ENCODE measurements at regions not wholly inside any gene's neighbourhood (a gene's known extent, or its start where the extent isn't known, plus 50 kb on each side); places are given as distances from the start of the nearest gene placed in this dataset.

DNA sequence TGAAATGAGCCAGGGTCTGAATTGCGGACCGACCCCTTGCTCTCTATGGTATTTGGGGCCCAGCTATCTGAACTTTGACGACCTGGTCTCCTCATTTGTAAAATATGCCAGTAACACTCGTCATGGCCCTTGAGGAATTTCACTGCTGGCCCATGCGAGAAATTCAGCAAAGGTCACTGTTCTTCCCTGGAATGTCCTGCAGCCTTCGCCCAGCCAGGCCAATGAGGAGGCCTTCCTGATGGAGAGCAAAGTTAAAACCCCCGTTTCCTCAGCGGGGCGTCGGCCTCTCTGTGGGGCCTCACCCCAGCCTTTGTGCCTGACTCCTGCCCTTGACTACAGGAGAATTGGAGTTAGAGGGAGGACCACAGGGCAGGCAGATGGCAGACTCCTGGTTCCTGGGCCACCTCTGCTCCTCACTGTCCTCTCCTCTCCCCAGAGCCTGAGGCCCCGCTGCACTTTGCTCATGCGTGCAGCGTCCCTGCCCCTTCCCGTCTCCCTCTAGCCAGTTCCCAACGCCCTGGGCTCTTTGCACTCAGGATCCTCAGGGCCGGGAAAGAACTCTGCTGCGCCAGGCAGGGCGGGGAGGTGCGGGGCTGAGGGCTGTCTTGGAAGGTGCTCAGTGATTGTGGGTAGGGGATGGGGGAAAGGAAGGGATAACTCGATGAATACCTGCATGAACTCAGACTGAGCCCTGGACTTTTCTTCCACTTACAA, 257.0 kb upstream of the RAB6C start:
- DNase-seq (ENCODE audit: low read depth in 2 of 2) = no peak

DNA sequence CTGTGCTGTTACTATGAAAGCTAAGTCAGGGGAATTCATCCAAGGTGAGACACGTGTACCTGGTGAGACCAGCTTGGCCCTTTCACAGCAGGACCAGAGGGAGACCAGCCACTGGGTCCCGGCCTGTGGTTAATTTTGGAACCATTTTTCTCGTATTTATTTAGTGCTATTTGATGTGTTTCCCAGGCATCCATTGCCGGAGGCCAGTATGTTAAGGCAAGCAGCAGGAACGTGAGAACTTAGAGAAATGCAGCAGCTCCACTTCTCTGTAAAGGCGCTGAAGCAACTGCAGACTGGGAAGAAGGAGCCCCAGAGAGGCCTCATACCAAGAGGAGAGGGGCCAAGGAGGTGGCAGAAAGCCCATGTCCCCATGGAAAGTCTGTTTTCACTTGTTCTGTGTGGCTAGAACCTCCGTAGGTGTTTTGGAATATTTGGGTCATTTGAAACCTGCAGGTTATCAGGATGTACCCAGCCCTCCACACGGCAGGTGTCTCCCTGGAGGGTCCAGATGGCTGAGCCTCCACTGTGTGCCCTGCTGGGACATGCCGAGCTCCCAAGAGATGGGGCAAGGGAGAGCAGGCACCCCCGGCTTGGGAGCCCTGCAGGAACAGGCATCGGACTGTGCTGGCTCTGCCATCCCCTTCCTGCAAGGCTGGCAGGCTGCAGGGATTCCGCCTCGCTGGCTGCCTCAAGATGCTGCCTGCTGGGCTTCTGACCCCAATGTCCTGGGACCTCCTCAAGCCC, 256.0 kb upstream of the RAB6C start:
- DNase-seq (ENCODE audit: low read depth in 2 of 2) = no peak

DNA sequence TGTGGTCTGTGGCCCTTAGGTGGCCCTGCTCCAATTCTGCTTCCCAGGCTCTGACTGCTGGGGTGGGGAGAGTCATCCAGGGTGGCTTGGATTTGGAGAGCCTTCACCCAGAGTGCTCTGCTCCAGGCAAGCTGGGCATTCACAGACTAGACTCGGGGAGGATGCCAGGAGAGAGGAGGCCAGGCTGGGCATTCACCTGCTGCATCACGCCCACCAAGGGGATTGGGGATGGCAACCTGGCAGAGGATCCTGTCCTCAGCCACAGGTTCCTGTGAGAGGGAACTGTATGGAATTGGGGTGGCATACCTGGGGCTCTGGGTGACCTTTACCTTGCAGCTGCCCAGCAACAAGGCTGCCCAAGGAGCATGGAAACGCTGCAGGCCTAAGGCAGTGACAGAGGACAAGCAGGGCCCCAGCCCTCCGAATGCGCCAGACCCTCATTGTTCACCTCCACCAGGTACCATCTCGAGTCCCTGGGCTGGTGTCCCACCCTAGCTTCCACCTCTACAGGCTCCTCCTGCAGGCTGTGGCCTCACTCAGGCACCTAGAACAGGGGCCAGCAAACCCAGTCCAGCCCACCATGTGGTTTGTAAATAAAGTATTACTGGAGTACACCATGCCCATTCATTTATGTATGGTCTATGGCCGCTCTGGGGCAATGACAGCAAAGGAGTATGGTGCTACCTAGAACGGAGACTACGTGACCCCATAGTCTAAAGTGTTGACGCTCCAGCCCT, 255.3 kb upstream of the RAB6C start:
- no peak for DNase-seq (ENCODE audit: low read depth in 2 of 2)

DNA sequence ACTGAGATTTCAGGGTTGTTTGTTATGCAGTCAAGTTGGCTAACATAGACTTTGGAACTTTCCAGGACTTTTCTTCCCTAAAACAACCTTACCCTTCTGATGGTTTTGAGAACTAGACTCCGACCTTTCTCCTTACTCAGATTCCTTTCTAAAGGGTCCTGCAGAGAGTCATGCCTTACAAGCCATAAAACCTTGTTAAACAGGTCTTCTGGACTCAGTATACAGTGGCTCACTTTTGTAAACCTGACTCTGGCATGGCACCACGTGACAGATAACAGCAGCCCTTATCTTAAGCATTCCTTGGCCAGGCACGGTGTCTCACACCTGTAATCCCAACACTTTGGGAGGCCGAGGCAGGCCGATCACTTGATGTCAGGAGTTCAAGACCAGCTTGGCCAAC, 253.2 kb upstream of the RAB6C start:
- no peak for DNase-seq (ENCODE audit: low read depth in 2 of 2)

DNA sequence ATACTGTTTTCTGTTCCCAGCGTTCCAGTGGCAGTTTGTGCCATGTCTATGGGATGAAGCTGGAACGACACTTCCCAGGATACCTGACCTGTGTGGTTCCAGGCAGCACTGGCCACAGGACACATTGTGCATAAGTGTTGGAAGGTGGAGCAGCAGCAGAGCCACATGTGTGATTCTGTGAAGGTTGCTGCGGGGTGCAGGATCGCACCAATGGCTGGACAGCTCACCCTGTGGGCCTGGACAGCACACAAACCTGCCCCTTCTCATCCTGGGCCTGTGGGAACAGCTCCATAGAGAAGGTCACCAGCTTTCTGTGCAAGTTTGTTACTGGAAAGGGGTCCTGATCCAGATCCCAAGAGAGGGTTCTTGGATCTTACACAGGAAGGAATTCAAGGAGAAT, 252.2 kb upstream of the RAB6C start:
- no peak for DNase-seq (ENCODE audit: low read depth in 2 of 2)

DNA sequence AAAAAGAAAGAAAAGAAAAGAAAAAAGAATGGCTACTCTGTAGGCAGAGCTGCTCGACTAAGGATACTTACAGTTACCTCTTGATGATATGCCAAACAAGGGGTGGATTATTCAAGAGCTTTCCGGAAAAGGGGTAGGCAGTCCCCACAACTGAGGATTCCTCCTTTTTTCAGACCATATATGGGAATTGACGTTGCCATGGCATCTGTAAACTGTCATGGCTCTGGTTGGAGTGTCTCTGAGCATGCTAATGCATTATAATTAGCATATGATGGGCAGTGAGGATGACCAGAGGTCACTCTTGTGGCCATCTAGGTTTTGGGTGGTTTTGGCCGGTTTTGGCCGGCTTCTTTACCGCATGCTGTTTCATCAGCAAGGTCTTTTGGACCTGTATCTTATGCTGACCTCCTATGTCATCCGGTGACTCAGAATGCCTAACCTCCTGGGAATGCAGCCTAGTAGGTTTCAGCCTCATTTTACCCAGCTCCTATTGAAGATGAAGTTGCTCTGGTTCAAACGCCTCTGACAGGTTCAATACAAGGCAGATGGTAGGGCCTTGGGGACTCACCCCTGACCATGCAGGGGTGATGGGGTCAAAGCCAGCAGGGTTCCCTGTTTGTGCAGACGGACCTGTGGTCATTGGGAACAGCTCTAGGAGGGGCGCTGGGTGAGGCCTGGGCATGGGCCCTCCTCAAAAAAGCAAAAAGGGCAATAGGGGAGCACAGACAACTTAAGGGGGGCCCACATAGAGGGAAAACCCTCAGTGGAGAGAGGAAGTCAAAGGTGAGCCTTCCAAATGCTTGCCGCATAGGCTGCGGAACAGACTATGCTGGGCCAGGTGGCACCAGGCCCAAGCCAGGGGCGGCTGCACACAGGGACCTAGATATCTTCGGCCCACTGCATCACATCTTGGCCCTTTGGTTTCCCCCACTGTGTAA, 251.2 kb upstream of the RAB6C start:
- DNase-seq (ENCODE audit: low read depth in 2 of 2) = no peak

DNA sequence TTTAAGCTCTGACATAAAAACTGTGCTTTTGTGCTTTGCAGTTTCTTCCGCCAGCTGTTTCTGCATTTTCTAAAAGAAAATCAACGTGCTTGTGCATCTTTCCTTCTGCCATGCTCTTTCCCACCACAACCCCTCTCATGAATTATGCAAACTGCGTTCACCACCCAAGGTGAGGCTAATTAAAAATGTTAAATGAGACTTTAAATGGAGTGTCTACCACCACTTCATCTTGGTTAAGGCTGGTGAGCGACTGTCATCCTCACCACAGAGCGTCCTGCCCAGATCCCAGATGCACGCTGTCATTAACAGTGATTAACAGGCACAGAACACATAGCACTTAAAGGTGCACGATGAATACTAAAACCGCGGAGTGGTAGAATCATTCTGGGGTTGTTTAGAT, 250.5 kb upstream of the RAB6C start:
- DNase-seq (ENCODE audit: low read depth in 2 of 2) = no peak

DNA sequence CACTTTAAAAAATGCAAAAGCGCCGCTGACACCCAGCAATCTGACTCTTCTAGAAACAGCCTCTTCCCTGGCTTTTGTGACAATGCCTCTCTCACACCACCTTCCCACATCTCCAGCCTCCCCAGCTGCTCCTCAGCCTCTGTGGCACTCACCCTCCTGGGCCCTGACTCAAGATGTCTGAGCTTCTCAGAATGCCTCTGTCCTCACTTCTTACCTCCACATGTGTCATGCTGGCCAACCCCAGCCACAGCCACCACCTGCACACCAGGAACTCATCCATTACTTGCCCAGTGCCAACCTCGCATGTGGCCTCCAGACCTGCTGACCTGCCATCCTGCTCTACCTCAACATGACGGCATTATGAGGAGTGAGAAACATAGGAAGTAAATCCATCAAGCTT, 249.8 kb upstream of the RAB6C start:
- DNase-seq (ENCODE audit: low read depth in 2 of 2) = no peak

DNA sequence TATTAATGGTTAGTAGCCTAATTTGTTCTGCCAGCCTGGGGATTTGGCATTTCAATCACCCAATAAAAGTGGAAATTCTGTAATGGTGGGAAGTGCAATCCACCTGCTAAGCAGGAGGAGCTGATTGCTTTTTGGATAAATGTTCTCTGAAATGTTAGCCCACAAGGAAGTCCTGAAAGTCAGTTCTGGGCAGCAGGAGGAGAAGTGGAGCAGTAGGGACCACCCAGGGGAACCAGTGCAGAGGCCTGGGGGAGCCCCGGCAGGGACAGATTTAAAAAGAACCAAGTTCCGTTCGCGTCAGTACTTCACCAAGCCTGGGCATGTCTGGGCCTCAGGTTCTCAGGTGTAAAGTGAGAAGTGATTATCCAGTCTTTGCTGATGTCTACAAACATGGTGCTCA, 248.5 kb upstream of the RAB6C start:
- DNase-seq (ENCODE audit: low read depth in 2 of 2) = no peak

DNA sequence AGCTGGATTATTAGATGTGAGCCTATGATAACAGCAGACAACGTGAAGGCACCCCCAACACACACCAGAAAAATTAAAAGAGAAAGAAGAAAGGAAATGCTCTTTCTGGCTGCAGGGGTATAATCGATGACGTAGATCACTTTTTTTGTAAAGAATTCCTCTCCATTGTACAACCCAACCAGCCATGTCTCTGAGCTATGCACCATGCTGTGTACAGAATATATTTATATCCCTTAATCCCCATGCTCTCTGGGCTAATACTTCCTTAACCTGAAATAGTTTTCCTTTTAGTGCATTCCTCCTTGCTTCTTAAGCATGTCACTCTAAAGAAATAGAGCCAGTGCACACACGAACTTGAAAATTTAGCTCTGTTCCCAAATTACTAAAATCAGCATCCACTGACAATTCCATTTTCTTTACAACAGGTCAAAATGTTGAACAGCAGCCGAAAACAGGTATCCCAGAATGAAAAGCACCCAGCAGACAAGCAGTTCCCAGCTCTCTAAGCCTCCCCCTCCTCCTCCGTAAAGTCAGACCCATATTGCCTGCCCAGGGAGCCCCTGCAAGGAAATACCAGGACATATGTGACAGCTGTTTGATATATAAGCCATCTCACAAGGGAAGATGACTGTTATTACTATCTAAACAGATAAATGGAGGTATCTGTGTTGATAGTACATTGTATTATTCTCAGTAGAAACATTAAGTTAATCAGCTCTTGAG, 247.4 kb upstream of the RAB6C start:
- DNase-seq (ENCODE audit: low read depth in 2 of 2) = no peak

DNA sequence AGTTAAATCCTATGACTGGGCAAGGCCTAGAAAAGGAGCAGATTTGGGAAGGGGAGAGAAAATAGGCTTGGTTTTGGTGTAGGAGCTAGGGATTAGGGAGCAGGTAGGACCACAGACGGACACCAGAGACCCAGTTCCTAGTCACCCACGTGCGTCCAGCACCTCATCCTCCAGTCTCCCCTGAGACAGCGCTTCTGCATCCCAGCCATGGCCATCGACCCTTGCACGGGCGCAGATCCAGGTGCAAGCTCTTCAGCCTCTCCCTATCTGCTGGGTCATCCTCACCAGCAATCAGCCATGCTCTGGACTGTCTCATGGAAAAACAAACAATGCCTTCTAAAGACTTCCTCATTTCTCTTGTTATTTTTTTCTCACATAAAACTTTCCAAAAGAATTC, 246.8 kb upstream of the RAB6C start:
- no peak for DNase-seq (ENCODE audit: low read depth in 2 of 2)

DNA sequence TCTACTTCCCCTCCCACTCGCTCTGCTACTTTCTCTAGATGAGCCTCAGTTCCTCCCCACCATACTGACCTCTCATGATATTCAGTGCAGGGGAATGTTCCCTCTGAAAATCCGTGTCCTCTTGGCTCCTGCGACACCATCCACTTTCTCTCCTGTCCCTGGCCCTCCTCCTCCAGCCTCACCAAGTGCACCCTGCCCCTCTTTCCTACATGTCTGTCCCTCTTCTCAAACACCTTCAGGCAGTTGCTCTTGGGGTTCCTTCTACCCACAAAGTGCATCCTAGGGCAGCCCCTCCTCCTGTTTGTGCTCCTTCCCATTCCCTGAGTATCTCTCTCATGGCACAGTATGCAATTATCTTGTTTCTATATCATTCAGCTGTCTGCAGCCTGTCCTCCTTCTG, 246.4 kb upstream of the RAB6C start:
- DNase-seq (ENCODE audit: low read depth in 2 of 2) = no peak

DNA sequence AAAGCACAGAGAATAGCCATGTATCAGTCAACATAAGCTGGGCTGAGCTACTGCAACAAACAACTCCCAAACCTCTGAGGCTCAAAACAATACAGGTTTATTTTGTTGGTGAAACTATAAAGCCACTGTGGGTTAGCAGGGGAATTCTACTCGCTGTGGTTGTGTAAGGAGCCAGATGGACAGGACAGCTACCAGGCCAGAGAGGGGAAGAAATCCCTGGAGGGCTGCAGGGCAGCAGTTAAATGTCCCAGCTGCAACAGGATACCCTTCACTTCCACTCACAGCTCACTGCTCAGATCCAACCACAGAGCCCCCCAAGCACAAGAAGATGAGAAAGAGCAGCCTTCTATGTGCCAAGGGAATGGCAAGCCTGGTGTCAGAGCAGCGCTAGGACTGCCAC, 245.9 kb upstream of the RAB6C start:
- DNase-seq (ENCODE audit: low read depth in 2 of 2) = no peak

DNA sequence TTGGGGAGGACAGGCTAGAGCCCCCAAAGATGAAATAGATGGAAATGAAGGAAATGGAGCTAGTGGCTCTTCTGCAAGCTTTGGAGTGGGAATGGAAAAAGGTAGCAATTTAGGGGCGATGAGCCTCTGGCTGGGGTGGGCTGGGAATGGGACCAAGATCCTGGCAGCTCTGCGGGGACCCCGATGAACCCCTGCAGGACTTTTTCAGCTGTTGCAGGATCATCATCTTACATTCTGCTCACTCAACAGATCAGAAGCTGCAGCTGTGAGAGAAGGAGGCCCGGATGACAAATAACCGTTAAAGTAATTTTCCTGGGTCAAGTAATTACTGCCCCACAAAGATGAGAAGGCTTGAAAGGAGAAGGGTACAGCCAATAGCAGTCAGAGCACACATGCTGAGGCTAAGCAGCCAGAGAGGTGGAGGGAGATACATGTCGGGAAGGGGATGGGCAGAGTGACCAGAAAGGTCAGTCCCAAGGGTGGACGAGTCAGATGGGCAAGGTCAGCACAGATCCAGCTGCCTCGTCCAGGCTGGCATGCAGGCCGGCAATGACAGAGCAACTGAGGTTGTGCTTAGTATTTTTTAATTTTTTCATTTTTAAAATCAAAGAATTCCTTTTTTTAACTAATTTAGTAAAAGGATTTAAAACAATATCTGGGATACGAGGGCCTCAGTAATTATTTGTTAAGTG, 245.0 kb upstream of the RAB6C start:
- no peak for DNase-seq (ENCODE audit: low read depth in 2 of 2)

DNA sequence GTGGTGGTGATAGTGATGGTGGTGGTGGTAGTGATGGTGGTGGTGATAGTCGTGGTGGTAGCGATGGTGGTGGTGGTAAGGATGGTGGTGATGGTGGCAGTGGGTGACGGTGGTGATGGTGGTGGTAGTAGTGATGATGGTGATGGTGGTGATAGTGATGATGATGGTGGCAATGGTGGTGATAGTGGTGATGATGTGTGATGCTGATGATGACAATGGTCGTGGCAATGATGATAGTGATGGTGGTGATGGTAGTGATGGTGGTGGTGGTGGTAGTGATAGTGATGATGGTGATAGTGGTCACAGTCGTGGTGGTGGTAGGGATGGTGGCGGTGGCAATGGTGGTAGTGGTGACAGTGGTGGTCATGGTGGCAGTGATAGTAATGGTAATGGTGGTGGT, 243.9 kb upstream of the RAB6C start:
- DNase-seq (ENCODE audit: low read depth in 2 of 2) = no peak

DNA sequence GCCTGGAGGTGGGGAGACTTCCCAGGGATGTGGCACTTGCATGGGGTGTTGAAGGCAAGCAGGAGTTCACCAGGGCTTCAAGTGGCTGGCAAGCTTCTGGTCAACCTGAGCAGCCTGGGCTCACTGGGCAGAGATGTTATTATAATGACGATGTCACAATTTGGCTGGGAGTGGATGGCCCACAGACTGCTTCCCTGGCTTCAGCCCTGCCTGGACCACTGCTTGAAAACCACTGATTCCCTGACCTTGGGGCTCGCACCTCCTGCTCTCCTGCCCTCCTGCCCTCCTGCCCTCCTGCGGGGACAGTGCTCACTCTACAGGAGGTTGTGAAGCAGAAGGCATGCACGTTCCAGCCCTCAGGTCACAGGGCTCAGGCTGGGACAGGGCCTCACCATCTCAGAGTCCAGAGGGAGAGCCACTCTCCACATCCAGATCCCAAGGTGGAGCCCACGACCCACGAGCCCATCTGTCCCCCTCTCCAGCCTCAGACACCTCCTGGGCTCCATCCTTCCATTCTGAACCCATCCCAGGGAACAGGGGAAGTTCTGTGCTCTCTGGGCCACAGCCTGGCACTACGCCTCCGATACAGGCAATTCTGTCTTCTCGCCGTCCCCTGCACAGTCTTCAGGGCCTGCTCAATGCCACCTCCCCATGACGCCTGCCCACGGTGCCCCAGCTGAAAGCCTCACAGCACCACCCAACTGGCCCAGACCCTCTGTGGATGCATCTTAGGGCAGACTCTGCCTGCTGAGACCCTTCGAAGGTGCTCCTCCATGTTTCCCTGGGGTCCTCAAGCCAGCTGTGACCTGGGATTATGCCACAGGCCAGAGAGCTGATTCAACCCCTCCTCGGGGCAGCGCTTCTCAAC, 241.6 kb upstream of the RAB6C start:
- no peak for DNase-seq (ENCODE audit: low read depth in 2 of 2)

DNA sequence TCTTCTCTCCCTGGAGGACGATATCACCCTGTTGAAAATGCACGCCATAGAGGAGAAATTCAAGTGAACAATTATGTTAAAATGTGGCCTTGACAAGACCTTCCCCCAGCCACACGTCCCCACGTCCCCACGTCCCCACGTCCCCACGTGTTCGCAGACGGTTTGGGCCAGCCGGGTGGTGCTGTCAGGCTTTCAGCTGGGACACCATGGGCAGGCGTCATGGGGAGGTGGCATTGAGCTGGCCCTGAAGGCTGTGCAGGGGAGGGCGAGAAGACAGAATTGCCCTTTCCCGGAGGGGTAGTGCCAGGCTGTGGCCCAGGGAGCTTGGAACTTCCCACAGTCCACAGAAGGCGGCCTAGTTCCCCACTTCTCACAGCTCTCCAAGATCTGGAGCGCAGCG, 240.7 kb upstream of the RAB6C start:
- DNase-seq (ENCODE audit: low read depth in 2 of 2) = no peak

DNA sequence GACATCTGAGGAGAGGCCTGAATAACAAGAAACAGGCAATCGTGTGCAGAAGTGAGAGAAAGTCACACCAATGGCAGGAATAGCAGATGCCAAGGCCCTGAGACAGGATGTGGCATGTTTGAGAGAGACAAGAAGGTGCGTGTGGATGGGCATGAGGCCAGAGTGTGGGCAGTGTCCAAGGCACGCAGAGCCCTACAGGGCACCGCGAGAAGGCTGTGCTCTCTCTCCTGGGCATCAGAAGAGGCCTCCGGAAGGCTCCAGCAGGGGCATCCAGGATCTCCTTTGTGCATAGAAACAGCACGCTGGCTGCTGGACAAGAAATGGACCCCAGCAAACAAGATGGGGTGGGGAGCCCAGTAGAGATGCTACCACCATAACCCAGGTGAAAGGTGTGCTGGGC, 239.0 kb upstream of the RAB6C start:
- no peak for DNase-seq (ENCODE audit: low read depth in 2 of 2)

DNA sequence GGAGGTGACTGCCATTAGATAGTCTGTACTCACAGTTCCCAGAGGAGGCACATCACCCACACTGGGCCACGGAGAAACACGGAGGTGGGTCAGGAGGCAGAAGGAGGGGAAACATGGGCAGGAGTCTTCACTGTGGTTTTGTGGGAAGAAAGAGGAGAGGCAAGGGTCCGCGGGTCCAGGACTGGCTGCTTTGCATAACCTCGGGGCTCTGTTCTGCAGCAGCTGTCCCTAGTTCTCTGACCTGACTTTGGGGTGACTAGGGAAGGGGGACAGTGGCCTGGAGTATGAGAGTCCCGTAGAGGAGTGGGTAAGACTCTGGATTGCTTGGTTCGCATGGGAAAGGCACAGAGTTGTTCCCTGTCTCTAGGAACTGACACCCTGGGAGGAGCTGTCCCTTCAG, 238.3 kb upstream of the RAB6C start:
- DNase-seq (ENCODE audit: low read depth in 2 of 2) = no peak

DNA sequence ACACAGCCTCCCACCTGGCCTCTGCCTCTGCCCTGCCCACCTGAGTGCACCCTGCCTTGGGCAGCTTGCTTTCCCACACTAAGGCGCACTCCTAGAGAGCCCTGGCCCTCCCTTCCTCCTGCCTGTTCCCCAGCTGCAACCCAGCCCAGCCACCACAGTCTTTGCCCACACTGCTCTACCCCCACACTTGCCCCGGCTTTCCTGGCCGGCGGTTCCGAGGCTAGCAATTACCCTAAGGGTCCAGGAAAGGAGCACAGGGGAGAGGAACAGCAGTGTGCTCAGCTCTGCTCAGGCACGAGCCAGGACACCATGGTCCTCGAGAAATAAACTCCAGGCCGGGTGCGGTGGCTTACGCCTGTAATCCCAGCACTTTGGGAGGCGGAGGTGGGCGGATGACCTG, 237.8 kb upstream of the RAB6C start:
- no peak for DNase-seq (ENCODE audit: low read depth in 2 of 2)

All from stimulated activated CD8-positive, alpha-beta memory T cell treated with anti-CD3 and anti-CD28 coated beads, Interleukin-2, amount 100 ng/mL, for 1 hour (primary cell).